ENCODE measurements at regions not wholly inside any gene's neighbourhood (a gene's known extent, or its start where the extent isn't known, plus 50 kb on each side); places are given as distances from the start of the nearest gene placed in this dataset.

DNA sequence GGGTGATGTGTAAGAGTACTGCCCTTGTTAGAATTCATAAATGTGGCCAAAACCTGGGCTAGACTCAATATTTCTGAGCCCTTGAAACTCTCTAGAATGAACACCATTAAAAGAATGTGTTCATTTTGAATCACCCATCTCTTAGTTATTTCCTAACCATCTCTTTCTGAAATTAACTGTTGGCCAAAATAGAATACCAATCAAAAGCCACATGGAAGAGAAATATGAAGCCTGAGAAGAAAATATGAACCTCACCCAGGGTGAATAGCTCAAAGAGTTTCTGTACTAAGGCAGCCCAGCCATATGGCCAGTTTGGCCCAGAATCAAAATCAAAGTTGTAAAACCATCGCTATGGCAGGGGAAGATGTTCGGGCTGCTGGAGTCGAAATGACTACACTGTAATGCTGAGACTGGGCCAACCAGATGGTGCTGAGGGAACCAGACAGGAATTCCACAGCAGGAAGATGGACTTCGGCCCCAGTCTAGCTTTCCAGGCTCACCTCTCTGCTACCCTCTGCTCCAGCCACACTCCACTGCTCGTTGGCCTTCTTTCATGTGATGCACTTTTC is 154.3 kb upstream of the ZFHX3 start:
- Histone ChIP-seq H2AFZ (ENCODE audit: low read depth) (no peak overlapping the region), H3K36me3 (replicated peaks in 1 of 2; ENCODE audit: control insufficient read depth in 1 of 2, insufficient read depth in 2 of 2, low read length in 1 of 2) (no peaks in the 10 kb centered on the region), H3K9me2 (no peaks in the 10 kb centered on the region), H3K4me3 (ENCODE audit: low read depth in 2 of 2, low read length in 1 of 2) (no peak overlapping the region), H3K4me2 (peak overlapping the region; percentile 38; the same call in 1 of the 2 replicates), H4K20me1 (ENCODE audit: insufficient read depth) (no peaks in the 10 kb centered on the region), H3K79me2 (ENCODE audit: insufficient read depth) (no peaks in the 10 kb centered on the region), H3K4me1 (ENCODE audit: control insufficient read depth in 1 of 2, insufficient read depth in 2 of 2, low read depth in 1 of 2, low read length in 1 of 2) (peaks cover 6 to 18% of the 10 kb centered on the region in 2 experiments; a peak in 3 of 4 replicates), H3K9me3 (no peaks in the 10 kb centered on the region), H3F3A (replicated peaks; ENCODE audit: insufficient read depth) (peaks cover 20% of the 10 kb centered on the region), H3K27me3 (ENCODE audit: insufficient read depth) (no peaks in the 10 kb centered on the region), H3K9ac (0 out of 2 replicates have a peak overlapping the region, but pooled peaks have one; percentile 6), H3K27ac (ENCODE audit: low read depth in 2 of 2, low read length in 1 of 2) (peak overlapping the region; percentile 70 to 75; a peak in 3 of 4 replicates)
- POLR2A ChIA-PET: interaction anchor here (0.7 kb wide), 1 partner anchor 8 kb away, joined by 3 read pairs; no protein-coding TSS in a partner anchor
- DNase-seq: no peak
- 40% methylated on average over 5 of the region's 5 CpGs for WGBS (ENCODE audit: low lambda C conversion rate)
- CTCF ChIA-PET: interaction anchor here (1.5 kb wide), 1 partner anchor 12 kb away, joined by 3 read pairs; no protein-coding TSS in a partner anchor
- TF ChIP-seq TAF1 (IDR thresholded peaks at IDR 0.05; ENCODE audit: borderline replicate concordance, low read depth, low read length): no peak
- TF ChIP-seq SIN3A (IDR thresholded peaks at IDR 0.05; ENCODE audit: borderline replicate concordance, low read depth, low read length): no peak
- TF ChIP-seq, protein P1, sequence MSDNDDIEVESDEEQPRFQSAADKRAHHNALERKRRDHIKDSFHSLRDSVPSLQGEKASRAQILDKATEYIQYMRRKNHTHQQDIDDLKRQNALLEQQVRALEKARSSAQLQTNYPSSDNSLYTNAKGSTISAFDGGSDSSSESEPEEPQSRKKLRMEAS (IDR thresholded peaks at IDR 0.05; ENCODE audit: low read depth): peak; percentile 60; the same call in 1 of the 2 replicates
- TF ChIP-seq JUND (IDR thresholded peaks at IDR 0.05): peak; percentile 27; the same call in 1 of the 2 replicates
- TF ChIP-seq MXI1 (IDR thresholded peaks at IDR 0.05; ENCODE audit: low read depth, low read length): no peak
- TF ChIP-seq, protein P2, sequence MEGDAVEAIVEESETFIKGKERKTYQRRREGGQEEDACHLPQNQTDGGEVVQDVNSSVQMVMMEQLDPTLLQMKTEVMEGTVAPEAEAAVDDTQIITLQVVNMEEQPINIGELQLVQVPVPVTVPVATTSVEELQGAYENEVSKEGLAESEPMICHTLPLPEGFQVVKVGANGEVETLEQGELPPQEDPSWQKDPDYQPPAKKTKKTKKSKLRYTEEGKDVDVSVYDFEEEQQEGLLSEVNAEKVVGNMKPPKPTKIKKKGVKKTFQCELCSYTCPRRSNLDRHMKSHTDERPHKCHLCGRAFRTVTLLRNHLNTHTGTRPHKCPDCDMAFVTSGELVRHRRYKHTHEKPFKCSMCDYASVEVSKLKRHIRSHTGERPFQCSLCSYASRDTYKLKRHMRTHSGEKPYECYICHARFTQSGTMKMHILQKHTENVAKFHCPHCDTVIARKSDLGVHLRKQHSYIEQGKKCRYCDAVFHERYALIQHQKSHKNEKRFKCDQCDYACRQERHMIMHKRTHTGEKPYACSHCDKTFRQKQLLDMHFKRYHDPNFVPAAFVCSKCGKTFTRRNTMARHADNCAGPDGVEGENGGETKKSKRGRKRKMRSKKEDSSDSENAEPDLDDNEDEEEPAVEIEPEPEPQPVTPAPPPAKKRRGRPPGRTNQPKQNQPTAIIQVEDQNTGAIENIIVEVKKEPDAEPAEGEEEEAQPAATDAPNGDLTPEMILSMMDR (IDR thresholded peaks at IDR 0.05): no peak
- TF ChIP-seq, protein P3, sequence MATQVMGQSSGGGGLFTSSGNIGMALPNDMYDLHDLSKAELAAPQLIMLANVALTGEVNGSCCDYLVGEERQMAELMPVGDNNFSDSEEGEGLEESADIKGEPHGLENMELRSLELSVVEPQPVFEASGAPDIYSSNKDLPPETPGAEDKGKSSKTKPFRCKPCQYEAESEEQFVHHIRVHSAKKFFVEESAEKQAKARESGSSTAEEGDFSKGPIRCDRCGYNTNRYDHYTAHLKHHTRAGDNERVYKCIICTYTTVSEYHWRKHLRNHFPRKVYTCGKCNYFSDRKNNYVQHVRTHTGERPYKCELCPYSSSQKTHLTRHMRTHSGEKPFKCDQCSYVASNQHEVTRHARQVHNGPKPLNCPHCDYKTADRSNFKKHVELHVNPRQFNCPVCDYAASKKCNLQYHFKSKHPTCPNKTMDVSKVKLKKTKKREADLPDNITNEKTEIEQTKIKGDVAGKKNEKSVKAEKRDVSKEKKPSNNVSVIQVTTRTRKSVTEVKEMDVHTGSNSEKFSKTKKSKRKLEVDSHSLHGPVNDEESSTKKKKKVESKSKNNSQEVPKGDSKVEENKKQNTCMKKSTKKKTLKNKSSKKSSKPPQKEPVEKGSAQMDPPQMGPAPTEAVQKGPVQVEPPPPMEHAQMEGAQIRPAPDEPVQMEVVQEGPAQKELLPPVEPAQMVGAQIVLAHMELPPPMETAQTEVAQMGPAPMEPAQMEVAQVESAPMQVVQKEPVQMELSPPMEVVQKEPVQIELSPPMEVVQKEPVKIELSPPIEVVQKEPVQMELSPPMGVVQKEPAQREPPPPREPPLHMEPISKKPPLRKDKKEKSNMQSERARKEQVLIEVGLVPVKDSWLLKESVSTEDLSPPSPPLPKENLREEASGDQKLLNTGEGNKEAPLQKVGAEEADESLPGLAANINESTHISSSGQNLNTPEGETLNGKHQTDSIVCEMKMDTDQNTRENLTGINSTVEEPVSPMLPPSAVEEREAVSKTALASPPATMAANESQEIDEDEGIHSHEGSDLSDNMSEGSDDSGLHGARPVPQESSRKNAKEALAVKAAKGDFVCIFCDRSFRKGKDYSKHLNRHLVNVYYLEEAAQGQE (IDR thresholded peaks at IDR 0.05; ENCODE audit: low read depth, low read length): no peak
- TF ChIP-seq GATA2 (CRISPR knock-in tag; IDR thresholded peaks at IDR 0.05): no peak
- no peak for TF ChIP-seq EZH2phosphoT487 (IDR thresholded peaks at IDR 0.05; ENCODE audit: borderline replicate concordance, low read depth)
- TF ChIP-seq, protein P4, sequence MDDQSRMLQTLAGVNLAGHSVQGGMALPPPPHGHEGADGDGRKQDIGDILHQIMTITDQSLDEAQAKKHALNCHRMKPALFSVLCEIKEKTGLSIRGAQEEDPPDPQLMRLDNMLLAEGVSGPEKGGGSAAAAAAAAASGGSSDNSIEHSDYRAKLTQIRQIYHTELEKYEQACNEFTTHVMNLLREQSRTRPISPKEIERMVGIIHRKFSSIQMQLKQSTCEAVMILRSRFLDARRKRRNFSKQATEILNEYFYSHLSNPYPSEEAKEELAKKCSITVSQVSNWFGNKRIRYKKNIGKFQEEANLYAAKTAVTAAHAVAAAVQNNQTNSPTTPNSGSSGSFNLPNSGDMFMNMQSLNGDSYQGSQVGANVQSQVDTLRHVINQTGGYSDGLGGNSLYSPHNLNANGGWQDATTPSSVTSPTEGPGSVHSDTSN (IDR thresholded peaks at IDR 0.05): peak; percentile 67
- peak; percentile 44; the same call in 1 of the 2 replicates for TF ChIP-seq POLR2AphosphoS5 (IDR thresholded peaks at IDR 0.05; ENCODE audit: low read depth, low read length)
- no peak; the same call in 1 of the 2 replicates for TF ChIP-seq SMC3 (IDR thresholded peaks at IDR 0.05; ENCODE audit: low read depth, low read length)
- no peak for TF ChIP-seq FOXM1 (IDR thresholded peaks at IDR 0.05; ENCODE audit: low read depth)
- TF ChIP-seq NFIC (IDR thresholded peaks at IDR 0.05; ENCODE audit: borderline replicate concordance): peak; percentile 93
- no peak; the same call in 1 of the 2 replicates for TF ChIP-seq FOSL2 (IDR thresholded peaks at IDR 0.05; ENCODE audit: borderline replicate concordance, low read depth)
- TF ChIP-seq GABPA (IDR thresholded peaks at IDR 0.05; ENCODE audit: low read depth): no peak
- TF ChIP-seq, protein P5, sequence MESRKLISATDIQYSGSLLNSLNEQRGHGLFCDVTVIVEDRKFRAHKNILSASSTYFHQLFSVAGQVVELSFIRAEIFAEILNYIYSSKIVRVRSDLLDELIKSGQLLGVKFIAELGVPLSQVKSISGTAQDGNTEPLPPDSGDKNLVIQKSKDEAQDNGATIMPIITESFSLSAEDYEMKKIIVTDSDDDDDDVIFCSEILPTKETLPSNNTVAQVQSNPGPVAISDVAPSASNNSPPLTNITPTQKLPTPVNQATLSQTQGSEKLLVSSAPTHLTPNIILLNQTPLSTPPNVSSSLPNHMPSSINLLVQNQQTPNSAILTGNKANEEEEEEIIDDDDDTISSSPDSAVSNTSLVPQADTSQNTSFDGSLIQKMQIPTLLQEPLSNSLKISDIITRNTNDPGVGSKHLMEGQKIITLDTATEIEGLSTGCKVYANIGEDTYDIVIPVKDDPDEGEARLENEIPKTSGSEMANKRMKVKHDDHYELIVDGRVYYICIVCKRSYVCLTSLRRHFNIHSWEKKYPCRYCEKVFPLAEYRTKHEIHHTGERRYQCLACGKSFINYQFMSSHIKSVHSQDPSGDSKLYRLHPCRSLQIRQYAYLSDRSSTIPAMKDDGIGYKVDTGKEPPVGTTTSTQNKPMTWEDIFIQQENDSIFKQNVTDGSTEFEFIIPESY (IDR thresholded peaks at IDR 0.05; ENCODE audit: borderline replicate concordance, low read depth): peak; percentile 58; the same call in 1 of the 2 replicates
- TF ChIP-seq EP300 (IDR thresholded peaks at IDR 0.05; ENCODE audit: borderline replicate concordance in 1 of 2, low read depth in 1 of 2, low read length in 1 of 2): peak in 1 of 2 experiments; percentile 80; a peak in 2 of 4 replicates
- peak; percentile 65; the same call in 1 of the 2 replicates for TF ChIP-seq TEAD4 (IDR thresholded peaks at IDR 0.05; ENCODE audit: borderline replicate concordance, insufficient read depth)
- no peak for TF ChIP-seq RCOR1 (IDR thresholded peaks at IDR 0.05; ENCODE audit: low read length)
- TF ChIP-seq, protein P6, sequence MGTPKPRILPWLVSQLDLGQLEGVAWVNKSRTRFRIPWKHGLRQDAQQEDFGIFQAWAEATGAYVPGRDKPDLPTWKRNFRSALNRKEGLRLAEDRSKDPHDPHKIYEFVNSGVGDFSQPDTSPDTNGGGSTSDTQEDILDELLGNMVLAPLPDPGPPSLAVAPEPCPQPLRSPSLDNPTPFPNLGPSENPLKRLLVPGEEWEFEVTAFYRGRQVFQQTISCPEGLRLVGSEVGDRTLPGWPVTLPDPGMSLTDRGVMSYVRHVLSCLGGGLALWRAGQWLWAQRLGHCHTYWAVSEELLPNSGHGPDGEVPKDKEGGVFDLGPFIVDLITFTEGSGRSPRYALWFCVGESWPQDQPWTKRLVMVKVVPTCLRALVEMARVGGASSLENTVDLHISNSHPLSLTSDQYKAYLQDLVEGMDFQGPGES (IDR thresholded peaks at IDR 0.05; ENCODE audit: low read depth, low read length): no peak

All from SK-N-SH (cell line).